GM18867 (cell line): ENCODE measurements at regions not wholly inside any gene's neighbourhood (a gene's known extent, or its start where the extent isn't known, plus 50 kb on each side); places are given as distances from the start of the nearest gene placed in this dataset.
"Not testable (repeated sequence)": the region's sequence is repeated elsewhere in the genome, so short reads cannot be mapped to it uniquely, and the experiment has no call there.

ENCODE experiments used
- ATAC-seq: cut with Tn5 transposase; IDR thresholded peaks from one replicate; pipeline ENCODE4 v1.9.1; 2021; ENCODE audit warnings: mild to moderate bottlenecking, moderate library complexity; ENCODE audit not compliant: unreplicated experiment

GRCh38 chr7:68410693-68411092, 1187.6 kb upstream of the AUTS2 start:
- not testable (repeated sequence) for ATAC-seq

- no peak for ATAC-seq
Observed at GRCh38 chr7:68411742-68412141, 1186.5 kb upstream of the AUTS2 start.

- no peak for ATAC-seq
Observed at GRCh38 chr7:68414631-68415425, 1183.4 kb upstream of the AUTS2 start.

- ATAC-seq: no peak
Observed at GRCh38 chr7:68417002-68417401, 1181.3 kb upstream of the AUTS2 start.

- no peak for ATAC-seq
Observed at GRCh38 chr7:68417659-68418058, 1180.6 kb upstream of the AUTS2 start.

GRCh38 chr7:68420342-68421192, 1177.7 kb upstream of the AUTS2 start:
- no peak for ATAC-seq

GRCh38 chr7:68421712-68422111, 1176.6 kb upstream of the AUTS2 start:
- no peak for ATAC-seq

GRCh38 chr7:68422281-68422680, 1176.0 kb upstream of the AUTS2 start:
- ATAC-seq: no peak

- ATAC-seq: no peak
Observed at GRCh38 chr7:68423356-68423755, 1174.9 kb upstream of the AUTS2 start.

- no peak for ATAC-seq
Observed at GRCh38 chr7:68424658-68425297, 1173.5 kb upstream of the AUTS2 start.

GRCh38 chr7:68425377-68425776, 1172.9 kb upstream of the AUTS2 start:
- no peak for ATAC-seq

GRCh38 chr7:68429411-68430117, 1168.7 kb upstream of the AUTS2 start:
- no peak for ATAC-seq

- no peak for ATAC-seq
Observed at GRCh38 chr7:68432585-68432984, 1165.7 kb upstream of the AUTS2 start.

- ATAC-seq: no peak
Observed at GRCh38 chr7:68433462-68434070, 1164.7 kb upstream of the AUTS2 start.

GRCh38 chr7:68434857-68435256, 1163.4 kb upstream of the AUTS2 start:
- ATAC-seq: no peak

GRCh38 chr7:68438016-68438415, 1160.3 kb upstream of the AUTS2 start:
- no peak for ATAC-seq

- no peak for ATAC-seq
Observed at GRCh38 chr7:68438811-68439210, 1159.5 kb upstream of the AUTS2 start.

GRCh38 chr7:68439897-68440296, 1158.4 kb upstream of the AUTS2 start:
- no peak for ATAC-seq

- ATAC-seq: no peak
Observed at GRCh38 chr7:68440866-68441265, 1157.4 kb upstream of the AUTS2 start.

- no peak for ATAC-seq
Observed at GRCh38 chr7:68441645-68442044, 1156.6 kb upstream of the AUTS2 start.
